HCT116 (cell line): ENCODE measurements at regions not wholly inside any gene's neighbourhood (a gene's known extent, or its start where the extent isn't known, plus 50 kb on each side); places are given as distances from the start of the nearest gene placed in this dataset.

ENCODE experiments used
- ATAC-seq: fragments of 200-7000 bp; cut with Tn5 transposase; 2 replicates; pipeline ENCODE4 v1.9.1; 2020; ENCODE audit warnings: mild to moderate bottlenecking, moderate library complexity
- BruUV-seq: library from RNA; stranded (reverse); fragments of 400-500 nt; replicated peaks from 2 replicates; lab custom pipeline; 2021; lab: Mats Ljungman, UMichigan
- CTCF ChIA-PET: fragments of 300-600 bp; sonication (Branson Sonifier 250); formaldehyde crosslinking; loops from one replicate; lab custom pipeline; 2021; ENCODE audit warnings: antibody characterized with exemption; lab: Charles Lee
- POLR2A ChIA-PET: fragments of 300-600, 350-600 bp; sonication (Branson Sonifier 250); formaldehyde crosslinking; loops from one replicate; lab custom pipeline; 2021; ENCODE audit warnings: antibody characterized with exemption; lab: Charles Lee
- RAD21 ChIA-PET, 2 experiments: fragments of 300-600 bp; sonication (Branson Sonifier 250); formaldehyde crosslinking; loops; one replicate each; lab custom pipeline; 2023; ENCODE audit warnings: low total read pairs in 2 of 2; ENCODE audit not compliant: uncharacterized antibody in 2 of 2, unreplicated experiment in 2 of 2, low non-redundant PET in 1 of 2; lab: Charles Lee
- DNase-seq: peaks from one replicate; pipeline ENCODE4 v3.0.0-alpha.2; 2010; ENCODE audit warnings: low read depth, low spot score
- H2AFZ ChIP-seq: fragments of 200-600 bp; shearing (Covaris generic), sonication (generic); 2 replicates; pipeline ENCODE4 v1.6.1; 2017; ENCODE audit warnings: low read depth, mixed run types, mixed read lengths, antibody characterized with exemption, low read length; ENCODE audit not compliant: poor library complexity, severe bottlenecking
- H3K27ac ChIP-seq: 2 replicates; pipeline ENCODE4 v1.5.1; 2012; ENCODE audit warnings: low read depth, low read length
- H3K27me3 ChIP-seq: fragments of 200-600 bp; sonication (generic); 2 replicates; pipeline ENCODE4 v1.6.1; 2016; ENCODE audit warnings: mixed run types, low read length, mixed read lengths; ENCODE audit not compliant: insufficient read depth
- H3K36me3 ChIP-seq, 2 experiments: fragments of 200-500 bp in 1 of 2; fragments of 200-600 bp in 1 of 2; sonication (Bioruptor generic) in 1 of 2; sonication (generic) in 1 of 2; 2 replicates each; pipeline versions ENCODE4 v1.5.1 to v1.6.1; 2014 to 2016; ENCODE audit warnings: low read length in 2 of 2, inconsistent platforms in 1 of 2, mixed read lengths in 1 of 2, mixed run types in 1 of 2; ENCODE audit not compliant: insufficient read depth in 2 of 2, control insufficient read depth in 1 of 2
- H3K4me1 ChIP-seq, 2 experiments: fragments of 200-600 bp in 1 of 2; sonication (generic) in 1 of 2; 2 replicates each; pipeline versions ENCODE4 v1.5.1 to v1.6.1; 2012 to 2017; ENCODE audit warnings: low read length in 2 of 2, inconsistent platforms in 1 of 2, mild to moderate bottlenecking in 1 of 2, mixed read lengths in 1 of 2, mixed run types in 1 of 2, moderate library complexity in 1 of 2; ENCODE audit not compliant: insufficient read depth in 2 of 2, control insufficient read depth in 1 of 2
- H3K4me2 ChIP-seq: fragments of 200-600 bp; sonication (generic); 2 replicates; pipeline ENCODE4 v1.6.1; 2017; ENCODE audit warnings: mixed run types, low read length, mixed read lengths
- H3K4me3 ChIP-seq, 2 experiments: fragments of 200-600 bp in 1 of 2; sonication (generic) in 1 of 2; replicated peaks in 1 of 2; 2 replicates each; pipeline ENCODE4 v1.5.1; 2011 to 2016; ENCODE audit warnings: low read length in 2 of 2, control low read depth in 1 of 2, low read depth in 1 of 2, mild to moderate bottlenecking in 1 of 2, mixed read lengths in 1 of 2, mixed run types in 1 of 2
- H3K79me2 ChIP-seq: fragments of 200-600 bp; sonication (generic); 2 replicates; pipeline ENCODE4 v1.6.1; 2017; ENCODE audit warnings: mild to moderate bottlenecking, mixed run types, low read length, moderate library complexity, mixed read lengths; ENCODE audit not compliant: insufficient read depth
- H3K9ac ChIP-seq: fragments of 200-600 bp; sonication (generic); 2 replicates; pipeline ENCODE4 v1.6.1; 2016; ENCODE audit warnings: low read length, mixed read lengths
- H3K9me2 ChIP-seq: fragments of 200-600 bp; sonication (generic), shearing (Covaris generic); 2 replicates; pipeline ENCODE4 v1.6.1; 2017; ENCODE audit warnings: mixed run types, mild to moderate bottlenecking, moderate library complexity; ENCODE audit not compliant: insufficient read depth
- H3K9me3 ChIP-seq, 2 experiments: fragments of 200-500 bp in 1 of 2; fragments of 200-600 bp in 1 of 2; sonication (Bioruptor generic) in 1 of 2; sonication (generic) in 1 of 2; 2 replicates each; pipeline ENCODE4 v1.6.1; 2014 to 2017; ENCODE audit warnings: low read length in 2 of 2, mixed read lengths in 2 of 2, inconsistent platforms in 1 of 2, low read depth in 1 of 2, mild to moderate bottlenecking in 1 of 2, mixed run types in 1 of 2, moderate library complexity in 1 of 2; ENCODE audit not compliant: control insufficient read depth in 1 of 2, insufficient read depth in 1 of 2
- H4K20me1 ChIP-seq: fragments of 200-600 bp; sonication (generic), shearing (Covaris generic); 2 replicates; pipeline ENCODE4 v1.6.1; 2017; ENCODE audit warnings: mixed run types, mild to moderate bottlenecking, moderate library complexity; ENCODE audit not compliant: insufficient read depth
- ELF1 ChIP-seq: IDR thresholded peaks from 2 replicates; pipeline ENCODE4 v1.6.1; 2012; ENCODE audit warnings: low read depth, borderline replicate concordance
- MAX ChIP-seq: IDR thresholded peaks from 2 replicates; pipeline ENCODE4 v1.6.1; 2012
- RAD21 ChIP-seq: IDR thresholded peaks from 2 replicates; pipeline ENCODE4 v1.6.1; 2012; ENCODE audit warnings: low read depth, mild to moderate bottlenecking
- SRF ChIP-seq: IDR thresholded peaks from 2 replicates; pipeline ENCODE4 v1.6.1; 2012; ENCODE audit warnings: low read depth
- ZBTB33 ChIP-seq: IDR thresholded peaks from 2 replicates; pipeline ENCODE4 v1.6.1; 2011; ENCODE audit warnings: mild to moderate bottlenecking, low read length, moderate library complexity; ENCODE audit not compliant: insufficient replicate concordance; ENCODE audit errors: extremely low read depth
- intact Hi-C: fragments of 100-400 bp; cut with micrococcal nuclease; formaldehyde crosslinking; loops from 2 replicates; pipeline ENCODE4 v1.10.0; 2022
- TF ChIP-seq, protein P1 (sequence below): IDR thresholded peaks from 2 replicates; pipeline ENCODE4 v1.6.1; 2012; ENCODE audit warnings: low read depth

GRCh38 chr2:157185476-157186227, 71.9 kb upstream of the GALNT5 start:
- Histone ChIP-seq H3K36me3 (no peaks in the 10 kb centered on the region), H3K27ac (no peak overlapping the region), H3K27me3 (no peaks in the 10 kb centered on the region)
- DNase-seq = no peak
- TF ChIP-seq RAD21 = peak; percentile 35
- TF ChIP-seq ELF1 = no peak
- TF ChIP-seq ZBTB33 = no peak
- TF ChIP-seq, all 23 proteins: peak for 1
- no peak for ATAC-seq
- Histone ChIP-seq H3K9me2 (no peaks in the 10 kb centered on the region), H3K4me1 (peaks cover 0 to 9% of the 10 kb centered on the region in 2 experiments; a peak in 2 of 4 replicates), H3K9ac (no peak overlapping the region), H3K4me2 (no peak overlapping the region), H3K79me2 (no peaks in the 10 kb centered on the region), H3K9me3 (no peaks in the 10 kb centered on the region), H3K4me3 (no peak overlapping the region), H2AFZ (peak overlapping the region; percentile 35), H4K20me1 (no peaks in the 10 kb centered on the region)
- intact Hi-C loops = no loop called here
- POLR2A ChIA-PET = no interaction called here
- RAD21 ChIA-PET = no interaction called here
- BruUV-seq = no TSS peak
- CTCF ChIA-PET = no interaction called here

DNA sequence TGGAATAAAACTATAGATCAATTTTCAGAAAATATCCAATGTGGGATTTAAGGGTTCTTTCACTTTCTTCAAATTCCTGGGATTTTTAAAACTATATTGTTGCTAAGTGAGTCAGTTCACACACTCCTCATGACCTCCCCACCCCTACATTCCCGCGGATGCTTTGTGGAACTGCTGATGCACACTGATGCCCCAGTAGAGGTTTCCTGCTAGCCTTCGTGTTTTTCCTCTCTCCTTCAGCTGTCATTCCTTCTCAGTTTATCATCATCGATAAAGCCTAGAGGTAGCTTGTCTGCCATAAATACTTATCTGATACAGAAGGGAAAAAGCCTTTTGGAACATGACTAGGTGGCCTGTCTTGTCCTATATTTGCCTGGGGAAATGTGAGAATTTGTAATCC, 67.4 kb upstream of the GALNT5 start:
- Histone ChIP-seq H3K4me2 (no peak overlapping the region), H4K20me1 (no peaks in the 10 kb centered on the region), H3K9ac (no peak overlapping the region), H3K36me3 (no peaks in the 10 kb centered on the region), H3K4me1 (peaks cover 0 to 3% of the 10 kb centered on the region in 2 experiments; a peak in 1 of 4 replicates), H3K79me2 (no peaks in the 10 kb centered on the region), H2AFZ (no peak overlapping the region), H3K27me3 (no peaks in the 10 kb centered on the region), H3K4me3 (no peak overlapping the region), H3K9me2 (no peaks in the 10 kb centered on the region), H3K27ac (no peak overlapping the region), H3K9me3 (no peaks in the 10 kb centered on the region)
- no peak for ATAC-seq
- ChIA-PET RAD21 (no interaction called here), CTCF (no interaction called here), POLR2A (no interaction called here)
- no peak for DNase-seq
- no TSS peak for BruUV-seq
- intact Hi-C loops = loop anchor here (5.0 to 10.0 kb wide), 3 partner anchors 133 to 855 kb away; partner anchors contain the start of gene NR4A2
- TF ChIP-seq MAX (no peak), SRF (no peak)
- TF ChIP-seq, protein P1, sequence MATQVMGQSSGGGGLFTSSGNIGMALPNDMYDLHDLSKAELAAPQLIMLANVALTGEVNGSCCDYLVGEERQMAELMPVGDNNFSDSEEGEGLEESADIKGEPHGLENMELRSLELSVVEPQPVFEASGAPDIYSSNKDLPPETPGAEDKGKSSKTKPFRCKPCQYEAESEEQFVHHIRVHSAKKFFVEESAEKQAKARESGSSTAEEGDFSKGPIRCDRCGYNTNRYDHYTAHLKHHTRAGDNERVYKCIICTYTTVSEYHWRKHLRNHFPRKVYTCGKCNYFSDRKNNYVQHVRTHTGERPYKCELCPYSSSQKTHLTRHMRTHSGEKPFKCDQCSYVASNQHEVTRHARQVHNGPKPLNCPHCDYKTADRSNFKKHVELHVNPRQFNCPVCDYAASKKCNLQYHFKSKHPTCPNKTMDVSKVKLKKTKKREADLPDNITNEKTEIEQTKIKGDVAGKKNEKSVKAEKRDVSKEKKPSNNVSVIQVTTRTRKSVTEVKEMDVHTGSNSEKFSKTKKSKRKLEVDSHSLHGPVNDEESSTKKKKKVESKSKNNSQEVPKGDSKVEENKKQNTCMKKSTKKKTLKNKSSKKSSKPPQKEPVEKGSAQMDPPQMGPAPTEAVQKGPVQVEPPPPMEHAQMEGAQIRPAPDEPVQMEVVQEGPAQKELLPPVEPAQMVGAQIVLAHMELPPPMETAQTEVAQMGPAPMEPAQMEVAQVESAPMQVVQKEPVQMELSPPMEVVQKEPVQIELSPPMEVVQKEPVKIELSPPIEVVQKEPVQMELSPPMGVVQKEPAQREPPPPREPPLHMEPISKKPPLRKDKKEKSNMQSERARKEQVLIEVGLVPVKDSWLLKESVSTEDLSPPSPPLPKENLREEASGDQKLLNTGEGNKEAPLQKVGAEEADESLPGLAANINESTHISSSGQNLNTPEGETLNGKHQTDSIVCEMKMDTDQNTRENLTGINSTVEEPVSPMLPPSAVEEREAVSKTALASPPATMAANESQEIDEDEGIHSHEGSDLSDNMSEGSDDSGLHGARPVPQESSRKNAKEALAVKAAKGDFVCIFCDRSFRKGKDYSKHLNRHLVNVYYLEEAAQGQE = no peak
